Fibroblast of lung (primary cell): ENCODE measurements at regions not wholly inside any gene's neighbourhood (a gene's known extent, or its start where the extent isn't known, plus 50 kb on each side); places are given as distances from the start of the nearest gene placed in this dataset.

Experiments used
- DNase-seq, 2 donors: peaks; one replicate each; pipeline versions ENCODE4 v3.0.0 to v3.0.0-alpha.2; 2010; ENCODE audit warnings: low read depth in 2 of 2
- H2AFZ ChIP-seq: 2 replicates; pipeline ENCODE4 v1.5.1; 2012; ENCODE audit warnings: low read length, control low read depth, inconsistent platforms
- H3K27ac ChIP-seq: 2 replicates; pipeline ENCODE4 v1.5.1; 2011; ENCODE audit warnings: low read length, control low read depth; ENCODE audit not compliant: insufficient read depth
- H3K27me3 ChIP-seq: 2 replicates; pipeline ENCODE4 v1.5.1; 2011; ENCODE audit warnings: mild to moderate bottlenecking, low read length; ENCODE audit not compliant: control insufficient read depth, insufficient read depth
- H3K36me3 ChIP-seq: 2 replicates; pipeline ENCODE4 v1.5.1; 2011; ENCODE audit warnings: low read length; ENCODE audit not compliant: control insufficient read depth, insufficient read depth
- H3K4me1 ChIP-seq: 2 replicates; pipeline ENCODE4 v1.5.1; 2011; ENCODE audit warnings: low read length; ENCODE audit not compliant: control insufficient read depth, insufficient read depth; ENCODE audit errors: extremely low read depth
- H3K4me2 ChIP-seq: 2 replicates; pipeline ENCODE4 v1.5.1; 2011; ENCODE audit warnings: low read length, control low read depth; ENCODE audit not compliant: insufficient read depth; ENCODE audit errors: extremely low read depth
- H3K4me3 ChIP-seq, 4 experiments: fragments of 200-600 bp in 1 of 4; sonication (generic) in 1 of 4; replicated peaks in 1 of 4; 2 replicates each; pipeline ENCODE4 v1.5.1; 2011 to 2016; ENCODE audit warnings: low read length in 4 of 4, low read depth in 3 of 4, mild to moderate bottlenecking in 3 of 4, control low read depth in 2 of 4, inconsistent platforms in 1 of 4, mixed read lengths in 1 of 4; ENCODE audit not compliant: insufficient read depth in 1 of 4; ENCODE audit errors: control extremely low read depth in 1 of 4
- H3K79me2 ChIP-seq: 2 replicates; pipeline ENCODE4 v1.5.1; 2012; ENCODE audit warnings: mild to moderate bottlenecking, low read length, inconsistent platforms; ENCODE audit not compliant: control insufficient read depth, insufficient read depth
- H3K9ac ChIP-seq: 2 replicates; pipeline ENCODE4 v1.5.1; 2011; ENCODE audit warnings: mild to moderate bottlenecking, low read length, control low read depth; ENCODE audit not compliant: insufficient read depth
- H3K9me3 ChIP-seq: 2 replicates; pipeline ENCODE4 v1.5.1; 2012; ENCODE audit warnings: low read depth, low read length; ENCODE audit not compliant: control insufficient read depth, insufficient read depth
- H4K20me1 ChIP-seq: 2 replicates; pipeline ENCODE4 v1.5.1; 2011; ENCODE audit warnings: low read length; ENCODE audit not compliant: control insufficient read depth, insufficient read depth; ENCODE audit errors: extremely low read depth
- EZH2 ChIP-seq: IDR thresholded peaks from 2 replicates; pipeline ENCODE4 v1.5.1; 2012; ENCODE audit warnings: low read length, control low read depth, mild to moderate bottlenecking; ENCODE audit errors: missing control alignments
- TF ChIP-seq, protein P1 (sequence below), 2 donors: IDR thresholded peaks in 1 of 2; conservative IDR thresholded peaks in 1 of 2; 1 replicate in 1 of 2; 2 replicates in 1 of 2; pipeline ENCODE4 v1.5.1; 2011 to 2012; ENCODE audit warnings: low read length in 2 of 2, control low read depth in 1 of 2, inconsistent platforms in 1 of 2, low read depth in 1 of 2, mild to moderate bottlenecking in 1 of 2

DNA sequence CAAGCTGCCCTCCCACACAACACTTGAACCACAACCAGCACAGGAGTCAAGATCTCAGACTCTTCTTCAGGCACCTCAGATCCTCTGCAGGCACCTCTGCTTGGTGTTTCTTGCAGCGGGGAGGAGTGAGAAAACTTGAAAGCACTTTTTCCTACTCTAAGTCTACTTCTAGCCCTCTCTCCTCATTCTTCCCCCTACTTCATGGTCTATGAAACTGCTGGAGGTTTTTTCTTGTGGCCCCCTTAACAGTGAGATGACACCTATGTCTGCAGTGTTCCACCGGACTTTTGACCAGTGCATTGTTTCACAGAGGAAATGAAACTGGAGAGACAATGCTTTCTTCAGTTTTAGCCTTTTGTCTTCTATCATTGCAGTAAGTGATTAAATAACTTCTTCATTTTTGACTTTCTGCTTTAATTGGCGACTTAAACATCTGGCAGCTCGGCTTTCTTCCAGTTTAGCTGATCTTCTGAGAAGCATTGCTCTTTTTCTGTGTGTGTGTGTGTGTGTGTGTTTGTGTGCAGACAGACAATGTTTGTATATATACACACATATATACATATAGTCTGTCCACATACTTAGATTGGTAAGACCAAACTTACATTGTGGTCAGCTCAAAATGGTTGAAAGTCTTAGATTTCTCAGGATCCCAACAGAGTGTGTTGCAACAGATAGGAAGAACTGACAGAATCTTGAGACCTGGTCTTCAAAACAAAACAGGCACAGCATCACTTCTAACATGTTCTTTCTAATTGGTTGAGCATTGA lies 1474.0 kb upstream of the TMEFF2 start:
- no peak for DNase-seq
- no peak overlapping the region for H3K4me2 ChIP-seq
- no peak overlapping the region for H2AFZ ChIP-seq

DNA sequence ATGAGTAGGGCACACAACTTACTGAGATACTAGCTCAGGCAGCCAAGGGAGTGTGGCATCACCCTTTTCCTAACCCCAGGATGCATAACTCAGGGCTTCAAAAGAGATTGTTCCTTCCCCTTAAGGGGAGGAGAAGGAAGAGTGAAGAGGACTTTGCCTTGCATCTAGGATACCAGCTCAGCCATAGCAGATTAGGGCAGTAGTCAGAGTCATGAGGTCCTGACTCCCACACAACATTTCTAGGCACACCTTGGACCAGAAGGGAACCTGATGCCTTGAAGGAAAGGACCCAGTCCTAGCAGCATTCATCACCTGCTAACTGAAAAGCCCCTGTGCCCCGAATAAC lies 1433.2 kb upstream of the TMEFF2 start:
- H3K4me2 ChIP-seq = no peak overlapping the region
- H3K9me3 ChIP-seq = no peaks in the 10 kb centered on the region
- H3K79me2 ChIP-seq = no peaks in the 10 kb centered on the region
- no peak overlapping the region for H3K9ac ChIP-seq
- TF ChIP-seq, protein P1, sequence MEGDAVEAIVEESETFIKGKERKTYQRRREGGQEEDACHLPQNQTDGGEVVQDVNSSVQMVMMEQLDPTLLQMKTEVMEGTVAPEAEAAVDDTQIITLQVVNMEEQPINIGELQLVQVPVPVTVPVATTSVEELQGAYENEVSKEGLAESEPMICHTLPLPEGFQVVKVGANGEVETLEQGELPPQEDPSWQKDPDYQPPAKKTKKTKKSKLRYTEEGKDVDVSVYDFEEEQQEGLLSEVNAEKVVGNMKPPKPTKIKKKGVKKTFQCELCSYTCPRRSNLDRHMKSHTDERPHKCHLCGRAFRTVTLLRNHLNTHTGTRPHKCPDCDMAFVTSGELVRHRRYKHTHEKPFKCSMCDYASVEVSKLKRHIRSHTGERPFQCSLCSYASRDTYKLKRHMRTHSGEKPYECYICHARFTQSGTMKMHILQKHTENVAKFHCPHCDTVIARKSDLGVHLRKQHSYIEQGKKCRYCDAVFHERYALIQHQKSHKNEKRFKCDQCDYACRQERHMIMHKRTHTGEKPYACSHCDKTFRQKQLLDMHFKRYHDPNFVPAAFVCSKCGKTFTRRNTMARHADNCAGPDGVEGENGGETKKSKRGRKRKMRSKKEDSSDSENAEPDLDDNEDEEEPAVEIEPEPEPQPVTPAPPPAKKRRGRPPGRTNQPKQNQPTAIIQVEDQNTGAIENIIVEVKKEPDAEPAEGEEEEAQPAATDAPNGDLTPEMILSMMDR (conservative IDR thresholded peaks at IDR 0.05 in 1 of 2, IDR thresholded peaks at IDR 0.05 in 1 of 2; ENCODE audit: low read depth in 1 of 2, low read length in 2 of 2) = no peak
- no peak for TF ChIP-seq EZH2
- H3K4me1 ChIP-seq = no peaks in the 10 kb centered on the region
- no peaks in the 10 kb centered on the region for H4K20me1 ChIP-seq
- H3K36me3 ChIP-seq = no peaks in the 10 kb centered on the region
- H3K27me3 ChIP-seq = no peaks in the 10 kb centered on the region
- no peak overlapping the region for H3K4me3 ChIP-seq
- DNase-seq = no peak
- no peak overlapping the region for H3K27ac ChIP-seq
- H2AFZ ChIP-seq = no peak overlapping the region

More for the DNA sequence above, 1474.0 kb upstream of the TMEFF2 start:
- no peak overlapping the region for H3K4me3 ChIP-seq
- no peak overlapping the region for H3K9ac ChIP-seq
- H3K79me2 ChIP-seq = no peaks in the 10 kb centered on the region
- no peak overlapping the region for H3K27ac ChIP-seq
- H3K36me3 ChIP-seq = no peaks in the 10 kb centered on the region
- no peaks in the 10 kb centered on the region for H3K27me3 ChIP-seq
- TF ChIP-seq, protein P1 (conservative IDR thresholded peaks at IDR 0.05 in 1 of 2, IDR thresholded peaks at IDR 0.05 in 1 of 2; ENCODE audit: low read depth in 1 of 2, low read length in 2 of 2) = no peak
- TF ChIP-seq EZH2 = no peak
- H4K20me1 ChIP-seq = no peaks in the 10 kb centered on the region
- H3K9me3 ChIP-seq = no peaks in the 10 kb centered on the region
- no peaks in the 10 kb centered on the region for H3K4me1 ChIP-seq

DNA sequence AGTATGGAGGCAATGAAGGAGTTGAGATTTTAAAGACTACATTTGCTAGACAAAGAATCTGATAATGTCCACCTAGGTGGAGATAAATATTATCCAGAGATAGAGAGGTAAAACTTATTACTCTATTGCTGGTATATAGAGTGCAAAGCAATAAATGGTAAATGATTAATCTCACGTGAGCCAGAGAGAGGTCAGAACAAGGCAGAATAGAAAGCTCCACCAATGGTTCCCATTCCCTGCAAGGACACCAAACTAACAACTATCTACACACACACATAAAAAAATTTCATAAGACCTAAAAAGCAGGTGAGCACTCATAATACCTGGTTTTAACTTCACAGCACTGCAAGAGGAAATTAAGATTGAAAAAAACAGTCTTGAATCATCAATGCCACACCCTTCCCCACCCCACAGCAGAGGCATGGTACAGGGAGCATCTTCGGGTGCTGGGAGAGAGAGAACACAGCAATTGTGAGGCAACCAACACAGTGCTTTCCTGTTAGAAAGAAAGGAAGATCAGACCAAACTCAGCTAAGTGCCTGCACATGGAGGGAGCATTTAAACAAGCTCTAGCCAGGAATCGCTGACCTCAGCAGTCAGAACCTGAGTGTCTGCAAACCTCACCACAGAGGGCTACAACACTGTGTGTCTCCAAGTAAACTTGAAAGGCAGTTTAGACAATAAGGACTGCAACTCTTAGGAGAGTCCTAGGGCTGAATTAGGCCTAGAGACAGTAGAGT lies 1432.6 kb upstream of the TMEFF2 start:
- Histone ChIP-seq H3K9me3 (no peaks in the 10 kb centered on the region), H3K79me2 (no peaks in the 10 kb centered on the region), H3K4me2 (no peak overlapping the region), H3K9ac (no peak overlapping the region), H3K4me1 (no peaks in the 10 kb centered on the region), H3K4me3 (no peak overlapping the region), H2AFZ (no peak overlapping the region), H3K27me3 (no peaks in the 10 kb centered on the region), H3K27ac (no peak overlapping the region), H4K20me1 (no peaks in the 10 kb centered on the region), H3K36me3 (no peaks in the 10 kb centered on the region)
- no peak for TF ChIP-seq EZH2
- TF ChIP-seq, protein P1 (conservative IDR thresholded peaks at IDR 0.05 in 1 of 2, IDR thresholded peaks at IDR 0.05 in 1 of 2; ENCODE audit: low read depth in 1 of 2, low read length in 2 of 2) = no peak
- no peak for DNase-seq
